K562 (cell line): ENCODE measurements at regions not wholly inside any gene's neighbourhood (a gene's known extent, or its start where the extent isn't known, plus 50 kb on each side); places are given as distances from the start of the nearest gene placed in this dataset.
A peak's percentile ranks its signal among the peaks of the same experiment; 100 is the strongest.

Experiments used
- CAMTA2 ChIP-seq: fragments of 250-450 bp; sonication (Bioruptor Pico); conservative IDR thresholded peaks from 2 replicates; pipeline ENCODE4 v1.5.1; 2022
- CBFA2T3 ChIP-seq: fragments of 450-650 bp; IDR thresholded peaks from 2 replicates; pipeline ENCODE4 v1.6.1; 2017
- COPS2 ChIP-seq: fragments of 450-650 bp; conservative IDR thresholded peaks from 2 replicates; pipeline ENCODE4 v1.6.1; 2016; ENCODE audit warnings: mild to moderate bottlenecking, moderate library complexity
- CREB1 ChIP-seq, 2 experiments: sonication (generic) in 1 of 2; formaldehyde crosslinking in 1 of 2; IDR thresholded peaks; 2 replicates each; pipeline versions ENCODE4 v1.6.1 to v1.8.0; 2012 to 2022; ENCODE audit warnings: inconsistent platforms in 1 of 2, mild to moderate bottlenecking in 1 of 2, missing genetic modification reagents in 1 of 2, moderate library complexity in 1 of 2
- CREM ChIP-seq: IDR thresholded peaks from 2 replicates; pipeline ENCODE4 v1.6.1; 2014; ENCODE audit warnings: antibody characterized with exemption, low read depth
- CSDE1 ChIP-seq, 2 experiments: fragments of 450-650 bp; IDR thresholded peaks; 2 replicates each; pipeline ENCODE4 v1.6.1; 2016; ENCODE audit warnings: mild to moderate bottlenecking in 1 of 2
- DACH1 ChIP-seq: fragments of 450-650 bp; IDR thresholded peaks from 2 replicates; pipeline ENCODE4 v1.6.1; 2018; ENCODE audit not compliant: partially characterized antibody
- GABPB1 ChIP-seq: sonication (generic); formaldehyde crosslinking; IDR thresholded peaks from 2 replicates; pipeline ENCODE4 v1.8.0; 2022; ENCODE audit warnings: mild to moderate bottlenecking, missing genetic modification reagents
- HMGN3 ChIP-seq: IDR thresholded peaks from 2 replicates; pipeline ENCODE4 v1.6.1; 2011; ENCODE audit warnings: borderline replicate concordance, low read depth, mild to moderate bottlenecking, mixed read lengths, low read length; ENCODE audit not compliant: insufficient read length; ENCODE audit errors: extremely low read depth
- KAT2B ChIP-seq: IDR thresholded peaks from one replicate; pipeline ENCODE4 v1.6.1; 2012; ENCODE audit warnings: low read depth, mild to moderate bottlenecking, control low read depth, inconsistent platforms, low read length, moderate library complexity
- KLF16 ChIP-seq: IDR thresholded peaks from 2 replicates; pipeline ENCODE4 v1.6.1; 2016; ENCODE audit warnings: antibody characterized with exemption
- MYBL2 ChIP-seq, 2 experiments: fragments of 450-650 bp in 1 of 2; sonication (generic) in 1 of 2; formaldehyde crosslinking in 1 of 2; IDR thresholded peaks; 2 replicates each; pipeline versions ENCODE4 v1.6.1 to v1.8.1; 2017 to 2022; ENCODE audit warnings: borderline replicate concordance in 1 of 2, inconsistent platforms in 1 of 2, low read depth in 1 of 2, mild to moderate bottlenecking in 1 of 2, missing genetic modification reagents in 1 of 2, moderate library complexity in 1 of 2
- NFATC3 ChIP-seq: fragments of 450-650 bp; IDR thresholded peaks from 2 replicates; pipeline ENCODE4 v1.6.1; 2017; ENCODE audit warnings: mild to moderate bottlenecking
- NR4A1 ChIP-seq, 2 experiments: fragments of 250-450 bp in 1 of 2; fragments of 450-650 bp in 1 of 2; sonication (Bioruptor Pico) in 1 of 2; IDR thresholded peaks; 2 replicates each; pipeline versions ENCODE4 v1.4.0 to v1.6.1; 2016 to 2020; ENCODE audit warnings: mild to moderate bottlenecking in 2 of 2, missing compliant biosample characterization in 1 of 2, missing genetic modification characterization in 1 of 2, moderate library complexity in 1 of 2
- PML ChIP-seq: IDR thresholded peaks from 2 replicates; pipeline ENCODE4 v1.6.1; 2012; ENCODE audit warnings: low read length, inconsistent platforms
- PTRF ChIP-seq: fragments of 450-650 bp; IDR thresholded peaks from 2 replicates; pipeline ENCODE4 v1.6.1; 2016; ENCODE audit warnings: mild to moderate bottlenecking, missing genetic modification characterization, missing compliant biosample characterization
- RERE ChIP-seq: sonication (generic); formaldehyde crosslinking; IDR thresholded peaks from 2 replicates; pipeline ENCODE4 v1.8.0; 2023; ENCODE audit warnings: missing genetic modification reagents, mild to moderate bottlenecking, borderline replicate concordance
- SMAD1 ChIP-seq: fragments of 150-350 bp; IDR thresholded peaks from 2 replicates; pipeline ENCODE4 v1.6.1; 2014; ENCODE audit warnings: low read length, low read depth; ENCODE audit not compliant: partially characterized antibody
- SREBF1 ChIP-seq: fragments of 150-350 bp; IDR thresholded peaks from 2 replicates; pipeline ENCODE4 v1.6.1; 2014; ENCODE audit warnings: antibody characterized with exemption, low read depth, low read length, borderline replicate concordance
- TAF7 ChIP-seq: fragments of 450-650 bp; IDR thresholded peaks from 2 replicates; pipeline ENCODE4 v1.6.1; 2016; ENCODE audit warnings: missing genetic modification characterization, missing compliant biosample characterization
- TEAD4 ChIP-seq, 2 experiments: sonication (generic) in 1 of 2; formaldehyde crosslinking in 1 of 2; IDR thresholded peaks; 2 replicates each; pipeline versions ENCODE4 v1.6.1 to v1.8.0; 2012 to 2022; ENCODE audit warnings: borderline replicate concordance in 1 of 2, inconsistent platforms in 1 of 2, low read length in 1 of 2, mild to moderate bottlenecking in 1 of 2, missing genetic modification reagents in 1 of 2
- THRAP3 ChIP-seq: fragments of 450-650 bp; IDR thresholded peaks from 2 replicates; pipeline ENCODE4 v1.6.1; 2016; ENCODE audit warnings: mild to moderate bottlenecking, inconsistent platforms, borderline replicate concordance
- ZNF274 ChIP-seq: IDR thresholded peaks from 2 replicates; pipeline ENCODE4 v1.6.1; 2011; ENCODE audit warnings: low read depth, mild to moderate bottlenecking, low read length, moderate library complexity, borderline replicate concordance
- ZNF408 ChIP-seq: fragments of 250-450 bp; sonication (Bioruptor Pico); IDR thresholded peaks from 2 replicates; pipeline ENCODE4 v1.4.0; 2020; ENCODE audit warnings: low read depth, mild to moderate bottlenecking, moderate library complexity
- ZNF436 ChIP-seq: fragments of 250-450, 450-650 bp; sonication (Bioruptor Pico); formaldehyde crosslinking; IDR thresholded peaks from 2 replicates; pipeline ENCODE4 v1.7.0; 2020; ENCODE audit warnings: mild to moderate bottlenecking

DNA sequence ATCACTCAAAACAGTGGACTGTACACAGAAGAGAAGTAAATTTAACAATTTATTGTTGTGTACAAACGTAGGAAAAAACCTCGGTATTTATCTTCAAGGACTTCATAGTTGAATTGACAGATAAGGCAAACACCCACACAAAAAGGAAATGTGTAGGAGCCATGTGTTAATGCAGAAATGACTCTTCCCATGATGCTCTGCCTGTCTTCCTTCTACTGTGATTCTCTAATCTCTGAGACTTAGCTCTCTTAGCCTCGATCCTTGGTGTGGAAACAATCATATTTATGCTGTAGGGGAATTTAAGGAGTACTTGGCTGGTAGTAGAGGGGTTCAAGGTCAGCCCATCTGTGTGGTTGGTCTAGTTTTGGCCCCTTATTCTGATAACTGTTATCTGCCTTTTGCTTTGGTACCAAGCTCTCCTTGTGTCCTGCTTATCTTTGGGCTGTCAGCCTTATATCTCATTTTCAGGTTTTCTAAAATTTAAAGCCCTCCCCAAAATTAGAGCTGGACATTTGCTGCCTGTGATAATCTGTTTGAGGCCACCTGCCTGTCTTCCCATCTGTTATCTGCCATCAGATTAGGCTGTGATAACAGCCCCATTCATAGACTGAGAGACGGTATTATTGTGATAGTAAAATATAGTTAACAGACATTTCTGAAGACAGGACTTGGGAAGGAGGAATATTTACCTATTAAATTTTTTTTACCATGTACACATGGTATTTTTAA lies 81.7 kb downstream of the GPR85 start (continued):
- no peak for TF ChIP-seq HMGN3
- TF ChIP-seq PTRF (tag): no peak
- TF ChIP-seq KLF16: peak; percentile 66
- peak; percentile 75 for TF ChIP-seq TEAD4 (IDR thresholded peaks at IDR 0.05; ENCODE audit: low read length)
- TF ChIP-seq TEAD4 (CRISPR knock-in tag; IDR thresholded peaks at IDR 0.05; ENCODE audit: borderline replicate concordance): no peak
- no peak for TF ChIP-seq ZNF436
- TF ChIP-seq GABPB1: no peak
- no peak for TF ChIP-seq SMAD1
- no peak for TF ChIP-seq ZNF274
- TF ChIP-seq THRAP3: no peak
- TF ChIP-seq KAT2B: no peak
- TF ChIP-seq PML: peak; percentile 26; the same call in 1 of the 2 replicates
- TF ChIP-seq RERE (CRISPR knock-in tag): no peak
- no peak for TF ChIP-seq TAF7
- no peak for TF ChIP-seq NFATC3
- TF ChIP-seq CSDE1 (IDR thresholded peaks at IDR 0.05): no peak
- no peak for TF ChIP-seq CREB1 (IDR thresholded peaks at IDR 0.05)
- TF ChIP-seq CREB1 (CRISPR knock-in tag; IDR thresholded peaks at IDR 0.05): no peak
- no peak for TF ChIP-seq NR4A1 (CRISPR knock-in tag; IDR thresholded peaks at IDR 0.05)
- no peak for TF ChIP-seq NR4A1 (tag; IDR thresholded peaks at IDR 0.05)
- TF ChIP-seq CAMTA2 (CRISPR knock-in tag): no peak
- no peak for TF ChIP-seq DACH1
- TF ChIP-seq SREBF1: no peak
- TF ChIP-seq MYBL2 (IDR thresholded peaks at IDR 0.05; ENCODE audit: low read depth): no peak
- no peak for TF ChIP-seq MYBL2 (CRISPR knock-in tag; IDR thresholded peaks at IDR 0.05; ENCODE audit: borderline replicate concordance)
- peak; percentile 66 for TF ChIP-seq CBFA2T3
- TF ChIP-seq CREM: 0 out of 2 replicates have a peak, but pooled peaks have one; percentile 16
- no peak for TF ChIP-seq ZNF408 (CRISPR knock-in tag)
- no peak for TF ChIP-seq COPS2
